Duodenal mucosa (tissue), 2 donors: ENCODE measurements at regions not wholly inside any gene's neighbourhood (a gene's known extent, or its start where the extent isn't known, plus 50 kb on each side); places are given as distances from the start of the nearest gene placed in this dataset.
"Not testable (repeated sequence)": the region's sequence is repeated elsewhere in the genome, so short reads cannot be mapped to it uniquely, and the experiment has no call there.

Source experiments
- H3K27ac ChIP-seq: one replicate; pipeline ENCODE4 v1.7.0; 2013; ENCODE audit warnings: low read depth, low read length
- H3K27me3 ChIP-seq, 2 donors: one replicate each; pipeline ENCODE4 v1.7.0; 2013; ENCODE audit warnings: low read length in 2 of 2, control low read depth in 1 of 2; ENCODE audit not compliant: insufficient read depth in 2 of 2, control insufficient read depth in 1 of 2
- H3K36me3 ChIP-seq, 2 donors: one replicate each; pipeline ENCODE4 v1.7.0; 2013; ENCODE audit warnings: low read length in 2 of 2, control low read depth in 1 of 2; ENCODE audit not compliant: insufficient read depth in 2 of 2, control insufficient read depth in 1 of 2
- H3K4me1 ChIP-seq, 2 donors: one replicate each; pipeline ENCODE4 v1.7.0; 2013; ENCODE audit warnings: low read length in 2 of 2, control low read depth in 1 of 2; ENCODE audit not compliant: insufficient read depth in 2 of 2, control insufficient read depth in 1 of 2
- H3K4me3 ChIP-seq, 2 donors: one replicate each; pipeline ENCODE4 v1.7.0; 2013; ENCODE audit warnings: low read length in 2 of 2, low read depth in 1 of 2
- H3K9ac ChIP-seq, 2 donors: one replicate each; pipeline ENCODE4 v1.7.0; 2013; ENCODE audit warnings: low read length in 2 of 2, low read depth in 1 of 2
- H3K9me3 ChIP-seq, 2 donors: one replicate each; pipeline ENCODE4 v1.7.0; 2013; ENCODE audit warnings: low read length in 2 of 2, control low read depth in 1 of 2; ENCODE audit not compliant: control insufficient read depth in 1 of 2

DNA sequence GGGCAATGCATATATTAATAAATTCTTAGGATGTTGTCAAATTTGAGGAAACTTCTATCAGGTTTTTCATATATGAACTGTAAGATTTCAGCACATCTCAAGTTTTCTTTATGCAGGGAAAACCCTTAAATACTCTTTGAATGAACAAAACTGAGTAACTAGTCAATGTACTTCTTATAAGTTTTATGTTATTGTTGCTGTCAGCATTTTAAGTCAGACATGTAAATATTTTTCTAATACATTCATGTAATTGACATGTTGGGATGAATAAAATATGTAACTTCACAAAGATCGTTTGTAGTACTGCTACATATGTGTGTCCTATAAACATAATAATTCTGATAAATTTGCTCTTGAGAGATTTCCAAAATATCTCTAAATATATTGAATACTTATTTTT lies 109.6 kb downstream of the BMP4 start:
- Histone ChIP-seq H3K27me3 (no peaks in the 10 kb centered on the region), H3K4me1 (peaks cover 4% of the 10 kb centered on the region in 2 donors)

DNA sequence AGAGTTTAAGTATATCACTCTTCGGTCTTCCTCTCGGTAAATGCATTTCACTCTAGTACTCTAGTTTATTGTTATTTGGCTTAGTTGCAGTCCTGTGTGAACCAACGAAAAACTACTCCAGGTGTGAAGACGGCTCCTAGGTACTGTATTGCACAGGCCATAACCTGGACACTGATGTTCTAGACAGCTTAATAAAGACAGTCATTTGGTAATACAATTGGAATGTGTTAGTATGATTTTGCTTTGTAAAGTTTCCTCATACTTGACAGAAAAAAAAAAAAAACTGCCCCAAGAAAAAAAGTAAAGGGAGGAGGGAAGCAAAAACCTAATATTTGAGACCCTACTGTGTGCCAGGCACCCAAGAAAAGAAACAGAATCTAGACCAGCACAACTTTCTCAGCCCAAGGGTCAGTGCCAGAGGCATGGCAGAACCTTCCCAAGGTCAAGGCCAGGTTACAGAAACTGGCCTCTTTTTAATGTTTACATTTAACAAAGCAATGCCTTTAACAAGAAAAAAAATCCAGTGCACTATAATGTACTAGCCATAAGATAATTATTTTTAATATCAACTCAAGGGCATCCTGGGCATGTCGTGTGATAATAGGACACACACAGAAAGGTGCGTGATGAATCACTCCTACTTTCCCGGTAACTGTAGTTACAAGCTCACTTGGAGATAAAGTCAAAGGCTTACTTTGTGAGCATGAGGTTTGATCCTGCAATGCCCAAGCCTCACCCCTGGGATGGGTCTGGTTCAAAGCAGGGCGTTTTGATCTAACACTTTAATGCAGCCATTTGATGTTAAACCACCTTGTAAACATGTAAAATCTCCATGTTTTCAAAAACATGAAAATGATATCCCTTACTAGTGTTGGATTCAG lies 110.6 kb downstream of the BMP4 start:
- H3K4me1 ChIP-seq, result peaks cover 0 to 4% of the 10 kb centered on the region in 2 donors

More for the DNA sequence above, 109.6 kb downstream of the BMP4 start:
- H3K9me3 ChIP-seq, result no peaks in the 10 kb centered on the region
- no peaks in the 10 kb centered on the region for H3K36me3 ChIP-seq
- H3K9ac ChIP-seq, result no peak overlapping the region
- no peak overlapping the region for H3K27ac ChIP-seq
- H3K4me3 ChIP-seq, result no peak overlapping the region

DNA sequence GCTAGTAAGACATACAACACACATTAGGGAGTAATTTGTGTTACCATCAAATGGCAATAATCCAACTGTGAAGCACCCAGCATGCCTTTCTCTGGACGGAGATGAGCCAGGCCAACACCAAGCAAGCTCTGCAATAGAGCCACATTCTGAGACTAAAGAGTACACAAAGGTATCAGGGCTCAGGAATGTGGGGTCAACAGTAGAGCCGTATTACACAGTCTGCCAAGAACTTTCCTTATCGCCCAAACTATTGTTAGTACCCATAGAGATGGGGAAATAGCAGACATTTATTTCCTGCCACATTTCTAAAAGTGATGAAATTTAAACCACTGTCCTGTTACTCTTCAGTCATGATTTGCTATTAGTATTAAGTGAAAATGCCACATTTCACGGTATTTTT lies 113.7 kb downstream of the BMP4 start:
- H3K4me1 ChIP-seq, result peaks cover 0 to 4% of the 10 kb centered on the region in 2 donors
- H3K36me3 ChIP-seq, result no peaks in the 10 kb centered on the region
- no peaks in the 10 kb centered on the region for H3K27me3 ChIP-seq
- H3K4me3 ChIP-seq, result no peak overlapping the region
- no peak overlapping the region for H3K9ac ChIP-seq
- H3K27ac ChIP-seq, result no peak overlapping the region
- no peaks in the 10 kb centered on the region for H3K9me3 ChIP-seq

More for the DNA sequence above, 110.6 kb downstream of the BMP4 start:
- H3K4me3 ChIP-seq, result no peak overlapping the region
- H3K36me3 ChIP-seq, result no peaks in the 10 kb centered on the region
- H3K9ac ChIP-seq, result no peak overlapping the region
- no peaks in the 10 kb centered on the region for H3K9me3 ChIP-seq
- H3K27me3 ChIP-seq, result no peaks in the 10 kb centered on the region
- H3K27ac ChIP-seq, result no peak overlapping the region

DNA sequence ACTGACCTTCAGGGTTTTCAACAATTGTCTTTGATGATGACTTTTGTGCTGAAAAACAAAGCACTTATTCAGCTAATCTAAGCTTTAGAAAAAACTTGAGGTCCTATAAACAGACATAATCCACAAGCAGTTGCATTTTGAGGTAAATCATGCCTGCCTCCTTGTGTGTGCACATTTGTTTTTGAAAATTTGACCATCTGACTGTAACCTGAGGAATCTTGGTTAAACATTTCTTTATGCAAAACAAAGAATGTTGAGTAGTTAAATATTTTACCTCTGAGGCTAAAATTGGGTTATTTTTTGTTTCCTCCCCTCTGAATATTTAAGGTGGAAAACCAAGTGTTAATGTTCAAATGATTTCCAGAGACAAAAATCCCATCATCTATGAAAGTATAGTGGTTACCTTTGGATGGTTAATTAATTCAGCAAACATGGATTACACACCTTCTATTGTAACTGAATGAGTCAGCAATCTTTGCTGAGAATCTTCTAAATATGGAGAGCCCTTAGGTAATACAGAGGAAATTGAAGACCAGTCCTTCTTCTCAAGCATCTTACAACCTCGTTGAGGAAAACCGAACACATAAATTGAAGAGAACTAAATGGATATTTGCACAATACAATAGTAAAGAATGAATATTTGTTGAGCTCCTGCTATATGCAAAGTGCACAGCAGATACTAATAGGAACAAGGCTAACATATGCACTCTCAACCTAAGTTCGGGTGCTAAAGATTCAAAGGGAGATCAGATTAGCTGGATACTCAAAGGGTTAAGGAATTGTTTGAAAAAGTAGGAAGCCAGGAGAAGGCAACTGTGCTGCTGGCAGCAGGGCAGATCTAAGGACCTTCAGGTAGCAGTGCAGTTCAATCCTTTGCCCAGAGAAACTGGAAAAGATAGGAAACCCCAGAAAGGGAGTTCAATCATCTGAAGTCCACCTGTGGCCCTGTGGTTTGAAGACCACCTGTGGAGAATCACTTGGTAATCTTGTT lies 115.2 kb downstream of the BMP4 start:
- Histone ChIP-seq H3K36me3 (no peaks in the 10 kb centered on the region), H3K4me3 (no peak overlapping the region), H3K27me3 (no peaks in the 10 kb centered on the region), H3K9me3 (no peaks in the 10 kb centered on the region), H3K4me1 (peaks cover 0 to 4% of the 10 kb centered on the region in 2 donors), H3K27ac (no peak overlapping the region), H3K9ac (no peak overlapping the region)

DNA sequence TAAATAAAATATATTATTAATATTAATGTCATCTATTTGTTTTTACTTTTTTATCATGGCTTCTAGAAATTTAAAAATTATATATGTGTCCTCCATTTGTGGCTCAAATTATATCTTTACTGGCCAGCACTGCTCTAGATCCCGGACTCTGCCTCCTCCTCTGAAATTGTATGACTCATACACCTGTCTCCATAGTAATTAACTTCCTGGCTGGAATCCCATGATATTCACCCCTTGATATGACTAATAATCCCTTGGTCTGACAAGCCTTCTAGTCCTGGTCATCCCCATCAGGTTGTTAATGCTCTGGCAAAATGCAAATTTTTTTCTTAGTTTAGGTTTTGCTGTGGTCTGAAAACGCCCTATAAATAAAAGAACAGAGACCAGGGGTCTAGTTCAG lies 116.2 kb downstream of the BMP4 start:
- no peaks in the 10 kb centered on the region for H3K9me3 ChIP-seq
- no peak overlapping the region for H3K4me3 ChIP-seq
- H3K27me3 ChIP-seq, result no peaks in the 10 kb centered on the region
- H3K27ac ChIP-seq, result no peak overlapping the region
- no peaks in the 10 kb centered on the region for H3K36me3 ChIP-seq
- H3K4me1 ChIP-seq, result peaks cover 0 to 4% of the 10 kb centered on the region in 2 donors
- H3K9ac ChIP-seq, result no peak overlapping the region

DNA sequence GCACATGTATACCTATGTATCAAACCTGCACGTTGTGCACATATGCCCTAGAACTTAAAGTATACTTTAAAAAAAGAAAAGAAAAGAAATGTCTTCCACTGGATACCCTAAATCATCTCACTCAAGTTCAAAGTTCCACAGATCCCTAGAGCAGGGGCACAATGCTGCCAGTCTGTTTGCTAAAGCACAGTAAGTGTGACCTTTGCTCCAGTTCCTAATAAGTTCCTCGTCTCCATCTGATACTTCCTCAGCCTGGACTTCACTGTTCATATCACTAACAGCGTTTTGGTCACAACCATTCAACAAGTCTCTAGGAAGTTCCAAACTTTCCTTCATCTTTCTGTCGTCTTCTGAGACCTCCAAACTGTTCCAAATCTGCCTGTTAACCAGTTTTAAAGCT lies 118.3 kb downstream of the BMP4 start:
- H3K4me1 ChIP-seq, result peaks cover 0 to 4% of the 10 kb centered on the region in 2 donors
- no peaks in the 10 kb centered on the region for H3K27me3 ChIP-seq
- H3K4me3 ChIP-seq, result no peak overlapping the region
- no peaks in the 10 kb centered on the region for H3K9me3 ChIP-seq
- no peak overlapping the region for H3K9ac ChIP-seq
- H3K36me3 ChIP-seq, result no peaks in the 10 kb centered on the region
- H3K27ac ChIP-seq, result no peak overlapping the region

DNA sequence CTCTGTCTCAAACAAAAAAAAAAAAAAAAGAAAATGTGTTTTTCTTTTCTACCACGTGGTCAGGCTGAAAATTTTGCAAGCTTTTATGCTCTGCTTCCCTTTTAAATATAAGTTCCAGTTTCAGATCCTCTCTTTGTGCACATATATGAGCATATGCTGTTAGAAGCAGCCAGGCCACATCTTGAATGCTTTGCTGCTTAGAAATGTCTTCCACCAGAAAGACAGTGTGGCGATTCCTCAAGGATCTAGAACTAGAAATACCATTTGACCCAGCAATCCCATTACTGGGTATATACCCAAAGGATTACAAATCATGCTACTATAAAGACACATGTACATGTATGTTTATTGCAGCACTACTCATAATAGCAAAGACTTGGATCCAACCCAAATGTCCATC lies 119.0 kb downstream of the BMP4 start:
- not testable (repeated sequence) for H3K4me1 ChIP-seq, H3K9ac ChIP-seq, H3K27ac ChIP-seq, H3K9me3 ChIP-seq, H3K27me3 ChIP-seq, H3K36me3 ChIP-seq, H3K4me3 ChIP-seq

DNA sequence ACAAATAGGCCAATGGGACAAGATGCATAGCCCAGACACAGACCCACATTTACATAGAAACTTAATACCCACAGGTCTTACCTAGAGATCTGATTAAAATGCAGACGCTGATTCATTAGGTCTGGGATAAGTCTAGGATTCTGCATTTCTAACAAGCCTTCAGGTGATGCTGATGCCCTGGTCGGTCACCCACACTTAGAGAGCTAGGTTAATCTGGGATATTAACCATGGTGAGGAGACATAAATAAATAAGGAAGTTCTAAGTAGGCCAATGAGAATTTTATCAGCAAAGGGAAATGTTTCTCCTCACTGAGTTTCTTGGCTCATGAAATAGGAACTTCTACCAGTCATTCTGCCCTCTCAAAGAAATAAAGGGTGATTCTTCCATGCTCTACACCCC lies 120.1 kb downstream of the BMP4 start:
- H3K27ac ChIP-seq, result no peak overlapping the region
- H3K27me3 ChIP-seq, result no peaks in the 10 kb centered on the region
- no peaks in the 10 kb centered on the region for H3K9me3 ChIP-seq
- no peak overlapping the region for H3K9ac ChIP-seq
- H3K4me1 ChIP-seq, result peaks cover 0 to 4% of the 10 kb centered on the region in 2 donors
- H3K36me3 ChIP-seq, result no peaks in the 10 kb centered on the region
- no peak overlapping the region for H3K4me3 ChIP-seq

DNA sequence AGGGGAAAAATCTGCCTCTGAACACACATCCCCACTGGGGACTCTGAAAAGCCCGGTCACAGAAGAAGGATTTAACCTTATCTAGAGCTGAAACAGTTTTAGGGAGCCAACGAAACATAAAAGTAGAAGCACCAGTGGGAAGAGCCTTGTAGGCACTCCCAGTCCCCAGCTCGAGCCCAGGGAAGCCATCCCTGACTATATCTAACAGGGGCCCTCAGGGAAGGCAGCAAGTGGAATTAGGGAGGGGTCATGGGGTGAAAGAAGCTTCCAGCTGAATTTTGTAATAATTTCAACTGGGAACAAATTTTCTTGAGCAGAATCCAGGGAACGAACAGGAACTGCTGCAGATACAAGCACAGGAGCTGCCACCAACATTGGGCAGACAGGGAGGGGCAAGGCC lies 127.8 kb downstream of the BMP4 start:
- Histone ChIP-seq H3K36me3 (no peaks in the 10 kb centered on the region), H3K27me3 (no peaks in the 10 kb centered on the region), H3K9ac (no peak overlapping the region), H3K4me3 (no peak overlapping the region), H3K4me1 (no peaks in the 10 kb centered on the region), H3K27ac (no peak overlapping the region), H3K9me3 (no peaks in the 10 kb centered on the region)

DNA sequence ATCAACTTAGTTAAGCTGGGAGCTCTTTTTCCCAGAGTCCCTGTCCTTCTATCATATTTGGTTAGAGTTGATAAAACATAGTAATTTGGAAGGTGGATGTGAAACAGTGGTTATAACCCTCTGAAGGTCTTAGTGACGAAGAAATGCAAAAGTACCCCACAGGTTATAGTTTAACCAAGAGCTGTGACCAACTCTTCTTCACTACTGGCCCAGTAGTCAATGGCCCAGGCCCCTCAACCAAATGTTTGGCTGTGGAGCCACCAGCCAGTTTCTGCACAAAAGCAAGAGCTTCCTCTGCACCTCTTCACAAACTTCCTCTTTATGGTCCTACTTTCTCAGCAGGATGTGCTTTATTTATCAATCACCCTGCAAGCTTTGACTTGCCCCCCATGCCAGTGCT lies 132.6 kb downstream of the BMP4 start:
- no peaks in the 10 kb centered on the region for H3K4me1 ChIP-seq
- H3K9ac ChIP-seq, result no peak overlapping the region
- no peaks in the 10 kb centered on the region for H3K36me3 ChIP-seq
- H3K4me3 ChIP-seq, result no peak overlapping the region
- no peak overlapping the region for H3K27ac ChIP-seq
- no peaks in the 10 kb centered on the region for H3K27me3 ChIP-seq
- no peaks in the 10 kb centered on the region for H3K9me3 ChIP-seq
